Glutamatergic neuron (in vitro differentiated cells): ENCODE measurements at regions not wholly inside any gene's neighbourhood (a gene's known extent, or its start where the extent isn't known, plus 50 kb on each side); places are given as distances from the start of the nearest gene placed in this dataset.

Experiments used
- DNase-seq: peaks from one replicate; pipeline ENCODE4 v3.0.0; 2022
- H3K27ac Mint-ChIP-seq: one replicate; pipeline ENCODE4 v1.8.0; 2020; ENCODE audit warnings: mild to moderate bottlenecking, mixed read lengths, inconsistent platforms; ENCODE audit not compliant: unreplicated experiment
- H3K27me3 Mint-ChIP-seq: one replicate; pipeline ENCODE4 v1.8.0; 2020; ENCODE audit warnings: mild to moderate bottlenecking, moderate library complexity, mixed read lengths, inconsistent platforms; ENCODE audit not compliant: unreplicated experiment
- H3K36me3 Mint-ChIP-seq: one replicate; pipeline ENCODE4 v1.8.0; 2020; ENCODE audit warnings: mild to moderate bottlenecking, mixed read lengths, inconsistent platforms; ENCODE audit not compliant: unreplicated experiment
- H3K4me1 Mint-ChIP-seq: one replicate; pipeline ENCODE4 v1.8.0; 2020; ENCODE audit warnings: mild to moderate bottlenecking, low read depth, mixed read lengths, inconsistent platforms; ENCODE audit not compliant: unreplicated experiment
- H3K4me3 Mint-ChIP-seq: one replicate; pipeline ENCODE4 v1.8.0; 2020; ENCODE audit warnings: mild to moderate bottlenecking, mixed read lengths, inconsistent platforms; ENCODE audit not compliant: unreplicated experiment
- H3K9me3 Mint-ChIP-seq: one replicate; pipeline ENCODE4 v1.8.0; 2020; ENCODE audit warnings: mild to moderate bottlenecking, moderate library complexity, mixed read lengths, inconsistent platforms; ENCODE audit not compliant: unreplicated experiment
- TF ChIP-seq, protein P1 (sequence below): fragments of 200-600 bp; sonication (generic); IDR thresholded peaks from one replicate; pipeline ENCODE4 v1.5.0; 2021; ENCODE audit not compliant: partially characterized antibody, unreplicated experiment

DNA sequence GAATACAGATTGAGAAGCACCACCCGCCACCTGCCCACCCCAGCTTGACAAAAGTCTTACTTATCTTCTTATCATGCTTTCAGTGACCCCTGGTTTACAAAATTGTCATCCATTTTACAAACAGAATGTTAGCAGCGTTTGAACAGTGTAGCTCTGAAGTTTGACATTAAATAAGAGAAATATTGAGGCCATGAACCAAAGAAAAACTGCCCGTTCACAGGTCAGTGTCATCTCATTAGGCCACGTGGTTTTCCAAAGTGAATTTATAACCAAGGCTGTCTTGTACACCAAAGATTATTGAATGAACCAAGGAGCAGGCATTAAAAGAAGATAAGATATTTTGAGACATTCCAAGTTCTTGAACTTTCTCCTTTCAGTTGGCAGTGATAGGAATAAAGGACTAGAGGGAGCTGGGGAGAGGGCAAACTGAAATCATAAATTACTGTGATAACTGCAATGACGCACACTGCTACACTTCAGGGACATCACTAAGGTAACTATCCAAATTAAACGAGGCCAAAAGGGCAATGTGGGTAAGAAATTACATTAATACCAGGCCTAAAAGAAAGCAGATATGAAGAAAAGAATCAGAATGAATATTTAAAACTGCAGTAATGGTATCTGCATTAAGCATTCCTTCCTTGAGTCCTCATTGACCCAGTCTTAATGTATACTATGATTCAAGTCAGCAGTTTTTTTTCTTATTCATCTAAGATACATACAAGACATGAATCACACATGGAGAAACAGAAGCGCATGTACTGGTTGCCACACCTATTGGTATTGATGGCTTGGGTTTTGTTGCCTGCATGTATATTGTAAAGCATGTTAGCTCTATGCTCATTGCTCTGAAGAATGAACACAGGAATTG, 159.8 kb upstream of the ARG1 start:
- Mint-ChIP-seq H3K4me3 (no peak overlapping the region), H3K36me3 (no peaks in the 10 kb centered on the region), H3K9me3 (no peaks in the 10 kb centered on the region), H3K27me3 (no peaks in the 10 kb centered on the region), H3K27ac (no peak overlapping the region), H3K4me1 (no peaks in the 10 kb centered on the region)
- TF ChIP-seq, protein P1, sequence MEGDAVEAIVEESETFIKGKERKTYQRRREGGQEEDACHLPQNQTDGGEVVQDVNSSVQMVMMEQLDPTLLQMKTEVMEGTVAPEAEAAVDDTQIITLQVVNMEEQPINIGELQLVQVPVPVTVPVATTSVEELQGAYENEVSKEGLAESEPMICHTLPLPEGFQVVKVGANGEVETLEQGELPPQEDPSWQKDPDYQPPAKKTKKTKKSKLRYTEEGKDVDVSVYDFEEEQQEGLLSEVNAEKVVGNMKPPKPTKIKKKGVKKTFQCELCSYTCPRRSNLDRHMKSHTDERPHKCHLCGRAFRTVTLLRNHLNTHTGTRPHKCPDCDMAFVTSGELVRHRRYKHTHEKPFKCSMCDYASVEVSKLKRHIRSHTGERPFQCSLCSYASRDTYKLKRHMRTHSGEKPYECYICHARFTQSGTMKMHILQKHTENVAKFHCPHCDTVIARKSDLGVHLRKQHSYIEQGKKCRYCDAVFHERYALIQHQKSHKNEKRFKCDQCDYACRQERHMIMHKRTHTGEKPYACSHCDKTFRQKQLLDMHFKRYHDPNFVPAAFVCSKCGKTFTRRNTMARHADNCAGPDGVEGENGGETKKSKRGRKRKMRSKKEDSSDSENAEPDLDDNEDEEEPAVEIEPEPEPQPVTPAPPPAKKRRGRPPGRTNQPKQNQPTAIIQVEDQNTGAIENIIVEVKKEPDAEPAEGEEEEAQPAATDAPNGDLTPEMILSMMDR: no peak
- no peak for DNase-seq

DNA sequence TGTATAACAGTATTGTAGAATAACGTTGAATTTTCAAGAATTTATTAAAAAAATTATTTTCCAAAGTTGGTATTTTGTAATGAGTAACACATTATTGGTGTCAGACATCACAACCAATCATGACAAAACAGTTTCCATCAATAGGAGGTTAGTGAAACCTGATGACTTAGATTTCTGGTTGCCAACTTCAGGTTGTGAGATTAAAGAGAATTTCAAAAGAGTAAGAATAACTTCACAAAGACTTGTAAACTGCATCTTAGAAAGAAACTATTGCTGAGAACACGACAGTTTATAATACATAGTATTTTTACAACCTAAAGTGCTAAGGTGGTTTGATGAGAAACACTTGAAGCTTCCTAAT, 159.2 kb upstream of the ARG1 start:
- H3K27me3 Mint-ChIP-seq: no peaks in the 10 kb centered on the region
- no peak for DNase-seq
- H3K36me3 Mint-ChIP-seq: no peaks in the 10 kb centered on the region
- no peaks in the 10 kb centered on the region for H3K4me1 Mint-ChIP-seq
- TF ChIP-seq, protein P1: no peak
- no peaks in the 10 kb centered on the region for H3K9me3 Mint-ChIP-seq
- H3K27ac Mint-ChIP-seq: no peak overlapping the region
- H3K4me3 Mint-ChIP-seq: no peak overlapping the region

- no peak overlapping the region for H3K27ac Mint-ChIP-seq
- H3K4me3 Mint-ChIP-seq: no peak overlapping the region
- no peaks in the 10 kb centered on the region for H3K4me1 Mint-ChIP-seq
- no peaks in the 10 kb centered on the region for H3K9me3 Mint-ChIP-seq
- no peaks in the 10 kb centered on the region for H3K36me3 Mint-ChIP-seq
- H3K27me3 Mint-ChIP-seq: no peaks in the 10 kb centered on the region
- no peak for DNase-seq
- TF ChIP-seq, protein P1: no peak
Observed at GRCh38 chr6:131414956-131415355, 158.1 kb upstream of the ARG1 start.

DNA sequence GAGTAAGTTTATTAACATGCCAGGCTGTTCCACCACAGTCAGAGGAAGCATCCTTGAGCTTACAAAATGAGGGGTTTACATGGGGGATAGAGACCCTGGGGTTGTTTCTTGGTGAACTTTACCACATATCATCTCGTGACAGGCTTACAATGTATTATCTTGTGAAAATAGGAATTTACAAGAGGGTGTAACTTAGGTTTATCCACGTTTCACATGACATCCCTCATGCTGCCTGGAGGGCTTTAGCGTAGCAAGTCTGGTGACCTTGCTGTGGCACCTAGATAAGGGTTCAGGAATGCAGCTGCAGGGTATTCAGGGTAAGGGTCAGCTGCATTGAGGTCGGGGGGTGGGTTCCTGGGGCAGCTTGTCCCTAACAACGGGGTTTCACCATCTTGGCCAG, 154.6 kb upstream of the ARG1 start:
- TF ChIP-seq, protein P1: no peak
- DNase-seq: no peak
- Mint-ChIP-seq H3K27ac (no peak overlapping the region), H3K9me3 (no peaks in the 10 kb centered on the region), H3K27me3 (no peaks in the 10 kb centered on the region), H3K4me1 (no peaks in the 10 kb centered on the region), H3K36me3 (no peaks in the 10 kb centered on the region), H3K4me3 (no peak overlapping the region)

DNA sequence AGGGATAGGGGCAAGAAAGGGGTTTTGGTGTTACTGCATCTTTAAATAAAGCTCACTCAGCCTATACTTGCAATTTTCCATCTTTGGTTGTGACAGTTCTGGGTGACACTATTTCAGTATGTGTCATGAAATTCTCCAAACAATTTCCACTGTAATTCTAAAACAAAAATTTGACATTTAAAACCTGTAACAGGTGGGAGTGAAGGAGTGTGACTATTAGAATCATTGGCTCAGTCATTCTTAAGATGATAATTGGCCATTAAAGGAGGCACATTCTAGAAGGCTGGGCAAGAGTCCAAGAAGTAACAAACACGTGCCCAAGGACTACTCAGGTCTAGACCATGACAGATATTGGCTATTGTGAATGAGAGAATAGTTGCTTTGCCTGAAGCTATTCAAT, 153.3 kb upstream of the ARG1 start:
- no peak for DNase-seq
- H3K4me3 Mint-ChIP-seq: no peak overlapping the region
- TF ChIP-seq, protein P1: no peak
- H3K27ac Mint-ChIP-seq: no peak overlapping the region
- H3K27me3 Mint-ChIP-seq: no peaks in the 10 kb centered on the region
- H3K36me3 Mint-ChIP-seq: no peaks in the 10 kb centered on the region
- H3K4me1 Mint-ChIP-seq: no peaks in the 10 kb centered on the region
- no peaks in the 10 kb centered on the region for H3K9me3 Mint-ChIP-seq
